Mesenchymal stem cell (in vitro differentiated cells and primary cell): ENCODE measurements at regions not wholly inside any gene's neighbourhood (a gene's known extent, or its start where the extent isn't known, plus 50 kb on each side); places are given as distances from the start of the nearest gene placed in this dataset.
"Not testable (repeated sequence)": the region's sequence is repeated elsewhere in the genome, so short reads cannot be mapped to it uniquely, and the experiment has no call there.

Experiments
- DNase-seq: peaks from one replicate; pipeline ENCODE4 v3.0.0-alpha.2; 2013
- H2AFZ ChIP-seq: one replicate; pipeline ENCODE4 v1.6.1; 2013; ENCODE audit warnings: low read depth, mild to moderate bottlenecking, control low read depth, inconsistent platforms, low read length, moderate library complexity
- H2AK5ac ChIP-seq: 2 replicates; pipeline ENCODE4 v1.6.1; 2013; ENCODE audit warnings: low read length, moderate library complexity, mild to moderate bottlenecking, inconsistent platforms; ENCODE audit not compliant: severe bottlenecking
- H2BK120ac ChIP-seq: one replicate; pipeline ENCODE4 v1.6.1; 2013; ENCODE audit warnings: low read depth, mild to moderate bottlenecking, inconsistent platforms, low read length, moderate library complexity
- H2BK12ac ChIP-seq, 2 experiments: one replicate each; pipeline ENCODE4 v1.6.1; 2013; ENCODE audit warnings: inconsistent platforms in 2 of 2, low read length in 2 of 2, mild to moderate bottlenecking in 2 of 2, moderate library complexity in 2 of 2, control low read depth in 1 of 2
- H2BK15ac ChIP-seq: one replicate; pipeline ENCODE4 v1.6.1; 2013; ENCODE audit warnings: mild to moderate bottlenecking, low read depth, inconsistent platforms; ENCODE audit not compliant: poor library complexity, severe bottlenecking
- H2BK5ac ChIP-seq: 2 replicates; pipeline ENCODE4 v1.6.1; 2013; ENCODE audit warnings: low read depth, mild to moderate bottlenecking, low read length, control low read depth, inconsistent platforms; ENCODE audit not compliant: poor library complexity, severe bottlenecking
- H3K14ac ChIP-seq, 2 experiments: one replicate each; pipeline ENCODE4 v1.6.1; 2013; ENCODE audit warnings: inconsistent platforms in 2 of 2, low read length in 2 of 2, control low read depth in 1 of 2, mild to moderate bottlenecking in 1 of 2, moderate library complexity in 1 of 2
- H3K18ac ChIP-seq, 2 experiments: one replicate each; pipeline ENCODE4 v1.6.1; 2013; ENCODE audit warnings: inconsistent platforms in 2 of 2, low read length in 2 of 2, control low read depth in 1 of 2, low read depth in 1 of 2, mild to moderate bottlenecking in 1 of 2
- H3K23ac ChIP-seq, 2 experiments: one replicate each; pipeline ENCODE4 v1.6.1; 2013; ENCODE audit warnings: inconsistent platforms in 2 of 2, low read length in 2 of 2, mild to moderate bottlenecking in 2 of 2, moderate library complexity in 2 of 2, control low read depth in 1 of 2
- H3K27ac ChIP-seq: 2 replicates; pipeline ENCODE4 v1.5.1; 2013; ENCODE audit warnings: mild to moderate bottlenecking, moderate library complexity, low read length, control low read depth, inconsistent platforms; ENCODE audit not compliant: poor library complexity, severe bottlenecking
- H3K27me3 ChIP-seq, 2 experiments: 2 replicates each; pipeline versions ENCODE4 v1.6.1 to v1.7.0; 2013; ENCODE audit warnings: low read length in 2 of 2, mild to moderate bottlenecking in 2 of 2, moderate library complexity in 2 of 2, control low read depth in 1 of 2, inconsistent platforms in 1 of 2; ENCODE audit not compliant: control insufficient read depth in 1 of 2, insufficient read depth in 1 of 2
- H3K36me3 ChIP-seq, 2 experiments: 2 replicates each; pipeline versions ENCODE4 v1.6.1 to v1.7.0; 2013; ENCODE audit warnings: low read length in 2 of 2, control low read depth in 1 of 2, inconsistent platforms in 1 of 2, low read depth in 1 of 2, mild to moderate bottlenecking in 1 of 2; ENCODE audit not compliant: insufficient read depth in 2 of 2, control insufficient read depth in 1 of 2
- H3K4ac ChIP-seq, 2 experiments: one replicate each; pipeline ENCODE4 v1.6.1; 2013; ENCODE audit warnings: inconsistent platforms in 2 of 2, low read length in 2 of 2, mild to moderate bottlenecking in 2 of 2, moderate library complexity in 2 of 2, control low read depth in 1 of 2, low read depth in 1 of 2
- H3K4me1 ChIP-seq: 2 replicates; pipeline ENCODE4 v1.6.1; 2013; ENCODE audit warnings: low read depth, low read length, control low read depth; ENCODE audit not compliant: control insufficient read depth, insufficient read depth
- H3K4me2 ChIP-seq: 2 replicates; pipeline ENCODE4 v1.6.1; 2013; ENCODE audit warnings: low read length, mild to moderate bottlenecking, inconsistent platforms; ENCODE audit not compliant: poor library complexity, severe bottlenecking
- H3K4me3 ChIP-seq, 2 experiments: 2 replicates each; pipeline versions ENCODE4 v1.5.1 to v1.7.0; 2013; ENCODE audit warnings: low read length in 2 of 2, mild to moderate bottlenecking in 2 of 2, control low read depth in 1 of 2, low read depth in 1 of 2; ENCODE audit not compliant: insufficient read depth in 1 of 2
- H3K79me1 ChIP-seq: replicated peaks from 2 replicates; pipeline ENCODE4 v1.6.1; 2013; ENCODE audit warnings: mild to moderate bottlenecking, control low read depth, low read length, inconsistent platforms; ENCODE audit not compliant: poor library complexity, severe bottlenecking
- H3K9ac ChIP-seq: 2 replicates; pipeline ENCODE4 v1.7.0; 2013; ENCODE audit warnings: mild to moderate bottlenecking, low read length, moderate library complexity
- H3K9me3 ChIP-seq: 2 replicates; pipeline ENCODE4 v1.7.0; 2013; ENCODE audit warnings: mild to moderate bottlenecking, low read length; ENCODE audit not compliant: control insufficient read depth
- H4K8ac ChIP-seq: one replicate; pipeline ENCODE4 v1.6.1; 2013; ENCODE audit warnings: inconsistent platforms, mild to moderate bottlenecking, low read length, moderate library complexity
- H4K91ac ChIP-seq: one replicate; pipeline ENCODE4 v1.6.1; 2013; ENCODE audit warnings: mild to moderate bottlenecking, low read length, inconsistent platforms
- WGBS: methylation state at CpG from one replicate; pipeline ENCODE4 v1.1.7; 2013; ENCODE audit warnings: mixed read lengths; 5-methylcytosine and 5-hydroxymethylcytosine counted together

DNA sequence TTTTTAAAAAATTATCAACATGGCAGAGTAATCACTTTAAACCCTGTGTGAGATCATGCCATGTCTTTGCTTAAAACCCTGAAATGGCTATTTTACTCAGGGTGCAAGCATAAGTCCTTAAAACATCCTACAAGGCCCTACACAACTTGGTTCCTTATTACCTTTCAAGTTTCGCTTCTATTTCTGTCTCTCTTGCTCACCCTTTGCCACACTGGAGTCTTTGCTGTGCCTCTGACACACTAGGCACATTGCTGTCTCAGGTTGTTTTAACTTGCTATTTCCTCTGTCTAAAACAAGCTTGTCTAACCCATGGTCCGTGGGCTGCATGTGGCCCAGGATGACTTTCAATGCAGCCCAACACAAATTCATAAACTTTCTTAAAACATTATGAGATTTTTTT, 55.6 kb downstream of the KIAA0408 start:
- Histone ChIP-seq H2BK120ac (no peak overlapping the region), H3K4me2 (no peak overlapping the region), H2BK12ac (no peak overlapping the region), H3K23ac (no peak overlapping the region), H2BK5ac (no peak overlapping the region), H3K27me3 (no peaks in the 10 kb centered on the region), H3K36me3 (no peaks in the 10 kb centered on the region), H3K9me3 (no peaks in the 10 kb centered on the region), H3K27ac (no peak overlapping the region), H4K91ac (no peak overlapping the region), H3K9ac (no peak overlapping the region), H3K14ac (no peak overlapping the region), H2AK5ac (no peak overlapping the region), H3K4ac (no peak overlapping the region), H2AFZ (no peak overlapping the region), H4K8ac (no peak overlapping the region), H3K4me3 (no peak overlapping the region), H3K79me1 (no peaks in the 10 kb centered on the region), H3K4me1 (no peaks in the 10 kb centered on the region), H3K18ac (no peak overlapping the region), H2BK15ac (no peak overlapping the region)
- WGBS = 81% methylated on average over 2 of the region's 2 CpGs
- no peak for DNase-seq

- Histone ChIP-seq H2AK5ac (no peak overlapping the region), H3K4me2 (no peak overlapping the region), H3K9ac (no peak overlapping the region), H3K79me1 (no peaks in the 10 kb centered on the region), H2BK120ac (no peak overlapping the region), H4K8ac (no peak overlapping the region), H3K27me3 (no peaks in the 10 kb centered on the region), H2AFZ (no peak overlapping the region), H3K4ac (no peak overlapping the region), H2BK12ac (no peak overlapping the region), H4K91ac (no peak overlapping the region), H3K23ac (no peak overlapping the region), H2BK15ac (no peak overlapping the region), H3K4me1 (no peaks in the 10 kb centered on the region), H3K36me3 (no peaks in the 10 kb centered on the region), H2BK5ac (no peak overlapping the region), H3K27ac (no peak overlapping the region), H3K9me3 (no peaks in the 10 kb centered on the region), H3K4me3 (no peak overlapping the region), H3K14ac (no peak overlapping the region), H3K18ac (no peak overlapping the region)
- DNase-seq = no peak
- WGBS = 98% methylated on average over 3 of the region's 4 CpGs
These were observed 56.1 kb downstream of the KIAA0408 start for GRCh38 chr6:127402890-127403617.

DNA sequence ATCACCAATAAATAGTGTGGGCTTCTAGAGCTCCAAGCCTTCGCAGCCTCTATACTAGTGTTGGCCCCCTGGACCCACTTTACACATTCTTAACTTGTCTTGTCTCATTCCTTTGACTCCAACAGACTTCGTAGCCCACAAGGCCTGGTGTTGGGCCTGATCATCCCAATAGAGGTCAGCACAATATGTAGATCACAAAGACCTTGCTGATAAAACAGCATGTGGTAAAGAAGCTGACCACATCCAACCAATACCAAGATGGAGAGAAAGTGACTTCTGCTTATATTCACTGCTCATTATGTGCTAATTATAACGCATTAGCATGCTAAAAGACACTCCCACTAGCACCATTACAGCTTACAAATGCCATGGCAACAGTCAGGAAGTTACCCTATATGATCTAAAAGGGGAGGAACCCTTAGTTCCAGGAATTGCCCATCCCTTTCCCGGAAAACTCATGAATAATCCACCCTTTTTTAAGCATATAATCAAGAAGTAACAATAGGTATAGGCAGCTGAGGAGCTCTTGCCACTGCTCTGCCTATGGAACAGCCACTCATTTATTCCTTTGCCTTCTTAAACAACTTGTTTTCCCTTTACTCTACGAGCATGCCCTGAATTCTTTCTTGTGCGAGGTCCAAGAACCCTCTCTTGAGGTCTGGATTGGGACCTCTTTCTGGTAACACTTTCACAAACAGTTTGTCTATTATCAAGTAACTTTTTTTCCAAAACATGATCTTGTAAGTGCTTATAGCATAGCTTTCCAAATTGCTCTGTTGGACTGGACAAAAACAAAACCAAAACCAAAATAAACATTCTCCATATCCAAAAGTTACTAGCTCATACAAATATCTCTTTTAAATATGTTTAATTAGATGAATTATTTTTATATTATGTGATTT, 54.6 kb upstream of the ECHDC1 start:
- peak overlapping the region; percentile 83 for H3K9ac ChIP-seq
- H2AFZ ChIP-seq = no peak overlapping the region
- H3K4ac ChIP-seq = no peak overlapping the region
- no peak overlapping the region for H2BK120ac ChIP-seq
- H3K4me3 ChIP-seq = peak overlapping the region in 1 of 2 experiments; percentile 65
- no peak overlapping the region for H3K18ac ChIP-seq
- 92% methylated on average over 6 of the region's 6 CpGs for WGBS
- no peak overlapping the region for H2BK12ac ChIP-seq
- no peak overlapping the region for H3K14ac ChIP-seq
- H2AK5ac ChIP-seq = no peak overlapping the region
- H3K36me3 ChIP-seq = no peaks in the 10 kb centered on the region
- H3K79me1 ChIP-seq = no peaks in the 10 kb centered on the region
- no peak overlapping the region for H4K8ac ChIP-seq
- DNase-seq = no peak
- H2BK15ac ChIP-seq = no peak overlapping the region
- no peak overlapping the region for H3K23ac ChIP-seq
- no peaks in the 10 kb centered on the region for H3K4me1 ChIP-seq
- H3K9me3 ChIP-seq = no peaks in the 10 kb centered on the region
- H3K4me2 ChIP-seq = no peak overlapping the region
- H2BK5ac ChIP-seq = no peak overlapping the region
- no peak overlapping the region for H3K27ac ChIP-seq
- no peaks in the 10 kb centered on the region for H3K27me3 ChIP-seq
- H4K91ac ChIP-seq = no peak overlapping the region

DNA sequence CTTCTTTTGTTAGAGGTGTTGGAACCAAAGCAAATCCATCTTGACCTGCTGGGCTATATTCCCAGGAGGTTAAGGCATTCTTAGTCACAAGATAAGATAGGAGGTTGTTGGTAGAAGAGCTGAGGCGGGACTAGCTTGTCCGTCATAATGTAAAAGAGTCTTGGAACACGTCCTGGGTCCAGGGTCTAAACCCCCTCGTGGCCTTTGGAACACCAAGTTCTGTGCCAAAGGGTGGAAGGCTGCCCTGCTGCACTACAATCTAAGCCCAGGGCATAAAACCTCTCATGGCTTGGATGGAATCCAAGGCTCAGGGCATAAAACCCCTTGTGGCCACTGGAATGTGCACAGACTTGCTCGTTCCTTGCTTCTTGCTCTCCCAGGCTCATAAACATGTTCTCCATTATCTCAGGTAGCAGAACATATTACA, 53.8 kb upstream of the ECHDC1 start:
- not testable (repeated sequence) for H3K14ac ChIP-seq, H3K4me2 ChIP-seq, H3K79me1 ChIP-seq, H3K9ac ChIP-seq, H3K9me3 ChIP-seq, H4K8ac ChIP-seq, H2BK12ac ChIP-seq, H3K18ac ChIP-seq, H3K27me3 ChIP-seq, DNase-seq, H3K36me3 ChIP-seq, H2AK5ac ChIP-seq, H2AFZ ChIP-seq, H4K91ac ChIP-seq, H2BK15ac ChIP-seq, H3K27ac ChIP-seq, H2BK5ac ChIP-seq, H3K4ac ChIP-seq, H3K4me3 ChIP-seq, H3K23ac ChIP-seq, H3K4me1 ChIP-seq, H2BK120ac ChIP-seq
- WGBS = 79% methylated on average over 5 of the region's 5 CpGs
